ENCODE measurements at regions not wholly inside any gene's neighbourhood (a gene's known extent, or its start where the extent isn't known, plus 50 kb on each side); places are given as distances from the start of the nearest gene placed in this dataset.

- no peak for DNase-seq
Observed at GRCh38 chr5:8870349-8870958, 675.4 kb downstream of the SEMA5A start.

- no peak for DNase-seq
Observed at GRCh38 chr5:8870959-8871355, 674.9 kb downstream of the SEMA5A start.

GRCh38 chr5:8871446-8871845, 674.4 kb downstream of the SEMA5A start:
- DNase-seq = no peak

GRCh38 chr5:8875722-8876121, 670.2 kb downstream of the SEMA5A start:
- DNase-seq = no peak

GRCh38 chr5:8879248-8879647, 666.6 kb downstream of the SEMA5A start:
- DNase-seq = no peak

GRCh38 chr5:8884029-8884428, 661.8 kb downstream of the SEMA5A start:
- no peak for DNase-seq

- DNase-seq = no peak
Observed at GRCh38 chr5:8892926-8893325, 652.9 kb downstream of the SEMA5A start.

- no peak for DNase-seq
Observed at GRCh38 chr5:8894031-8894430, 651.8 kb downstream of the SEMA5A start.

- no peak for DNase-seq
Observed at GRCh38 chr5:8895062-8895461, 650.8 kb downstream of the SEMA5A start.

GRCh38 chr5:8895599-8895998, 650.3 kb downstream of the SEMA5A start:
- no peak for DNase-seq

GRCh38 chr5:8897316-8897715, 648.6 kb downstream of the SEMA5A start:
- no peak for DNase-seq

GRCh38 chr5:8905021-8905420, 640.9 kb downstream of the SEMA5A start:
- DNase-seq = no peak

- DNase-seq = no peak
Observed at GRCh38 chr5:8906303-8906967, 639.4 kb downstream of the SEMA5A start.

GRCh38 chr5:8907168-8907868, 638.6 kb downstream of the SEMA5A start:
- DNase-seq = no peak

- no peak for DNase-seq
Observed at GRCh38 chr5:8908055-8908683, 637.7 kb downstream of the SEMA5A start.

- no peak for DNase-seq
Observed at GRCh38 chr5:8912106-8912505, 633.8 kb downstream of the SEMA5A start.

GRCh38 chr5:8913522-8913921, 632.4 kb downstream of the SEMA5A start:
- no peak for DNase-seq

- no peak for DNase-seq
Observed at GRCh38 chr5:8919096-8919495, 626.8 kb downstream of the SEMA5A start.

- DNase-seq = no peak
Observed at GRCh38 chr5:8923526-8923925, 622.3 kb downstream of the SEMA5A start.

GRCh38 chr5:8924054-8924793, 621.7 kb downstream of the SEMA5A start:
- no peak for DNase-seq

GRCh38 chr5:8930021-8930420, 615.9 kb downstream of the SEMA5A start:
- DNase-seq = no peak

- DNase-seq = no peak
Observed at GRCh38 chr5:8934455-8934854, 611.4 kb downstream of the SEMA5A start.

GRCh38 chr5:8940934-8941333, 604.9 kb downstream of the SEMA5A start:
- DNase-seq = no peak
